H1 (cell line): ENCODE measurements at regions not wholly inside any gene's neighbourhood (a gene's known extent, or its start where the extent isn't known, plus 50 kb on each side); places are given as distances from the start of the nearest gene placed in this dataset.

Source experiments
- CTCF ChIA-PET: fragments of 300-600 bp; sonication (Branson Sonifier 250); formaldehyde crosslinking; loops from one replicate; lab custom pipeline; 2021; ENCODE audit not compliant: partially characterized antibody; lab: Charles Lee
- POLR2A ChIA-PET: fragments of 300-600 bp; sonication (Branson Sonifier 250); formaldehyde crosslinking; loops from one replicate; lab custom pipeline; 2021; ENCODE audit warnings: inconsistent platforms; ENCODE audit not compliant: partially characterized antibody; lab: Charles Lee
- DNase-seq, 2 experiments: peaks; one replicate each; pipeline versions ENCODE4 v3.0.0 to v3.0.0-alpha.2; 2010 to 2022; ENCODE audit warnings: low spot score in 2 of 2, low read depth in 1 of 2, mixed read lengths in 1 of 2
- FAIRE-seq: peaks from 2 replicates; lab custom pipeline; 2011; peaks lifted over from hg19 to GRCh38; lab: Jason Lieb, UNC
- H2AFZ ChIP-seq: 2 replicates; pipeline ENCODE4 v1.8.1; 2012; ENCODE audit warnings: low read length, inconsistent platforms
- H2AK5ac ChIP-seq: 2 replicates; pipeline ENCODE4 v1.6.1; 2013; ENCODE audit warnings: low read depth, low read length
- H2BK120ac ChIP-seq: replicated peaks from 2 replicates; pipeline ENCODE3; 2013; ENCODE audit warnings: low read depth, low read length, inconsistent platforms
- H2BK12ac ChIP-seq: 2 replicates; pipeline ENCODE4 v1.6.1; 2013; ENCODE audit warnings: low read depth, low read length
- H2BK15ac ChIP-seq: 2 replicates; pipeline ENCODE4 v1.6.1; 2013; ENCODE audit warnings: low read length
- H2BK20ac ChIP-seq: 2 replicates; pipeline ENCODE4 v1.6.1; 2013; ENCODE audit warnings: low read length
- H2BK5ac ChIP-seq: 2 replicates; pipeline ENCODE4 v1.6.1; 2013; ENCODE audit warnings: low read depth, low read length
- H3K14ac ChIP-seq: 2 replicates; pipeline ENCODE4 v1.6.1; 2013; ENCODE audit warnings: inconsistent platforms; ENCODE audit not compliant: insufficient read length
- H3K18ac ChIP-seq: 2 replicates; pipeline ENCODE4 v1.6.1; 2013; ENCODE audit warnings: low read length; ENCODE audit errors: extremely low read depth
- H3K23ac ChIP-seq: 2 replicates; pipeline ENCODE4 v1.6.1; 2013; ENCODE audit warnings: inconsistent platforms; ENCODE audit not compliant: insufficient read length
- H3K23me2 ChIP-seq: 2 replicates; pipeline ENCODE4 v1.6.1; 2013; ENCODE audit warnings: low read depth, low read length
- H3K27ac ChIP-seq: 2 replicates; pipeline ENCODE4 v1.6.1; 2011; ENCODE audit warnings: low read depth, low read length, inconsistent platforms
- H3K27me3 ChIP-seq, 4 experiments: replicated peaks in 1 of 4; 1 replicate in 1 of 4; 2 replicates in 3 of 4; pipeline versions ENCODE4 v1.6.1 to v1.8.1; 2011 to 2013; ENCODE audit warnings: low read length in 3 of 4, mild to moderate bottlenecking in 3 of 4, inconsistent platforms in 2 of 4, mixed read lengths in 2 of 4, moderate library complexity in 1 of 4; ENCODE audit not compliant: control insufficient read depth in 3 of 4, insufficient read depth in 3 of 4; ENCODE audit errors: extremely low read depth in 1 of 4
- H3K36me3 ChIP-seq, 4 experiments: 2 replicates each; pipeline versions ENCODE4 v1.6.1 to v1.8.1; 2011 to 2013; ENCODE audit warnings: mild to moderate bottlenecking in 4 of 4, low read length in 3 of 4, moderate library complexity in 2 of 4, control low read depth in 1 of 4, inconsistent platforms in 1 of 4; ENCODE audit not compliant: insufficient read depth in 4 of 4, control insufficient read depth in 2 of 4
- H3K4ac ChIP-seq: replicated peaks from 2 replicates; pipeline ENCODE3; 2013; ENCODE audit warnings: low read length, low read depth, mixed read lengths, inconsistent platforms; ENCODE audit not compliant: insufficient read length
- H3K4me1 ChIP-seq, 4 experiments: replicated peaks in 1 of 4; 1 replicate in 1 of 4; 2 replicates in 3 of 4; pipeline versions ENCODE4 v1.6.1 to v1.8.1; 2011 to 2013; ENCODE audit warnings: low read length in 3 of 4, inconsistent platforms in 2 of 4, mixed read lengths in 1 of 4; ENCODE audit not compliant: insufficient read depth in 4 of 4, control insufficient read depth in 3 of 4
- H3K4me2 ChIP-seq, 2 experiments: 2 replicates each; pipeline versions ENCODE4 v1.6.1 to v1.8.1; 2011 to 2013; ENCODE audit warnings: low read depth in 2 of 2, low read length in 2 of 2, control low read depth in 1 of 2, inconsistent platforms in 1 of 2, mild to moderate bottlenecking in 1 of 2; ENCODE audit not compliant: insufficient read depth in 1 of 2
- H3K4me3 ChIP-seq, 4 experiments: fragments of 200-600, 300-600 bp in 1 of 4; sonication (generic), shearing (Covaris generic), sonication (Bioruptor Twin) in 1 of 4; 2 replicates each; pipeline versions ENCODE4 v1.5.1 to v1.8.1; 2011 to 2016; ENCODE audit warnings: low read length in 4 of 4, low read depth in 3 of 4, control low read depth in 2 of 4, inconsistent platforms in 2 of 4, mild to moderate bottlenecking in 2 of 4, mixed read lengths in 1 of 4, moderate library complexity in 1 of 4; ENCODE audit not compliant: insufficient read depth in 2 of 4; ENCODE audit errors: extremely low read depth in 1 of 4
- H3K56ac ChIP-seq: replicated peaks from 2 replicates; pipeline ENCODE3; 2013; ENCODE audit warnings: low read depth, mild to moderate bottlenecking, mixed read lengths, low read length, inconsistent platforms; ENCODE audit not compliant: insufficient read length
- H3K79me1 ChIP-seq: 2 replicates; pipeline ENCODE4 v1.6.1; 2013; ENCODE audit warnings: low read depth, low read length, control low read depth
- H3K79me2 ChIP-seq, 2 experiments: 2 replicates each; pipeline versions ENCODE4 v1.6.1 to v1.8.1; 2012 to 2013; ENCODE audit warnings: low read length in 2 of 2, mild to moderate bottlenecking in 2 of 2, inconsistent platforms in 1 of 2; ENCODE audit not compliant: insufficient read depth in 2 of 2, control insufficient read depth in 1 of 2
- H3K9ac ChIP-seq, 4 experiments: replicated peaks in 1 of 4; 1 replicate in 1 of 4; 2 replicates in 3 of 4; pipeline versions ENCODE4 v1.6.1 to v1.8.1; 2011 to 2013; ENCODE audit warnings: low read depth in 3 of 4, low read length in 3 of 4, control low read depth in 2 of 4, mild to moderate bottlenecking in 2 of 4, moderate library complexity in 2 of 4, inconsistent platforms in 1 of 4; ENCODE audit errors: extremely low read depth in 1 of 4
- H3K9me3 ChIP-seq, 2 experiments: 2 replicates each; pipeline versions ENCODE4 v1.6.1 to v1.8.1; 2012 to 2013; ENCODE audit warnings: mild to moderate bottlenecking in 2 of 2, moderate library complexity in 2 of 2, control low read depth in 1 of 2, inconsistent platforms in 1 of 2, low read depth in 1 of 2, low read length in 1 of 2, mixed read lengths in 1 of 2; ENCODE audit not compliant: insufficient read depth in 2 of 2
- H4K20me1 ChIP-seq, 2 experiments: replicated peaks in 1 of 2; 2 replicates each; pipeline versions ENCODE3 to v1.8.1; 2011 to 2013; ENCODE audit warnings: inconsistent platforms in 2 of 2, low read length in 2 of 2, mild to moderate bottlenecking in 1 of 2; ENCODE audit not compliant: insufficient read depth in 2 of 2, control insufficient read depth in 1 of 2
- H4K5ac ChIP-seq: 2 replicates; pipeline ENCODE4 v1.6.1; 2013; ENCODE audit warnings: low read length, low read depth, mixed read lengths, inconsistent platforms; ENCODE audit not compliant: insufficient read length
- H4K8ac ChIP-seq: 2 replicates; pipeline ENCODE4 v1.8.0; 2013; ENCODE audit warnings: mild to moderate bottlenecking, moderate library complexity, low read length, inconsistent platforms; ENCODE audit not compliant: insufficient read depth; ENCODE audit errors: extremely low read depth
- H4K91ac ChIP-seq: replicated peaks from 2 replicates; pipeline ENCODE3; 2013; ENCODE audit warnings: low read length, mixed read lengths, inconsistent platforms; ENCODE audit not compliant: insufficient read length
- CBX5 ChIP-seq: fragments of 300-800, 300-1000 bp; sonication (generic); IDR thresholded peaks from 2 replicates; pipeline ENCODE4 v1.7.1; 2016; ENCODE audit warnings: antibody characterized with exemption, low read length, low read depth
- CEBPB ChIP-seq: IDR thresholded peaks from 2 replicates; pipeline ENCODE4 v1.6.1; 2012; ENCODE audit warnings: low read depth, low read length
- CTBP2 ChIP-seq: IDR thresholded peaks from 2 replicates; pipeline ENCODE4 v1.7.0; 2011; ENCODE audit warnings: borderline replicate concordance, mild to moderate bottlenecking, moderate library complexity, mixed read lengths, low read length; ENCODE audit not compliant: insufficient read depth, insufficient read length
- GABPA ChIP-seq: IDR thresholded peaks from 2 replicates; pipeline ENCODE4 v1.6.1; 2011; ENCODE audit warnings: mild to moderate bottlenecking, low read length, moderate library complexity, borderline replicate concordance; ENCODE audit not compliant: insufficient read depth
- GTF2F1 ChIP-seq: IDR thresholded peaks from 2 replicates; pipeline ENCODE4 v1.6.1; 2012; ENCODE audit warnings: low read depth, low read length, improper control_type of control experiment, borderline replicate concordance
- KDM1A ChIP-seq: fragments of 200-600, 300-600 bp; sonication (generic); IDR thresholded peaks from 2 replicates; pipeline ENCODE4 v1.7.1; 2016; ENCODE audit warnings: mild to moderate bottlenecking, low read length, borderline replicate concordance
- RFX5 ChIP-seq: IDR thresholded peaks from 2 replicates; pipeline ENCODE4 v1.6.1; 2011; ENCODE audit warnings: low read depth, low read length, improper control_type of control experiment, borderline replicate concordance
- TBP ChIP-seq: IDR thresholded peaks from 2 replicates; pipeline ENCODE4 v1.6.1; 2011; ENCODE audit warnings: low read depth, low read length, improper control_type of control experiment
- TCF12 ChIP-seq: IDR thresholded peaks from 2 replicates; pipeline ENCODE4 v1.6.1; 2011; ENCODE audit warnings: low read depth, mild to moderate bottlenecking, low read length
- WGBS, 2 experiments: shearing (Covaris generic) in 1 of 2; methylation state at CpG; one replicate each; pipeline versions ENCODE4 v1.1.6 to v1.1.7; 2013 to 2015; ENCODE audit warnings: low lambda C conversion rate in 2 of 2, mixed read lengths in 2 of 2, inconsistent platforms in 1 of 2, low coverage in 1 of 2, missing lambda C conversion rate in 1 of 2; ENCODE audit not compliant: insufficient replicate concordance in 2 of 2, insufficient coverage in 1 of 2, insufficient read length in 1 of 2; ENCODE audit errors: extremely low coverage in 1 of 2, missing lambda C conversion rate in 1 of 2; 5-methylcytosine and 5-hydroxymethylcytosine counted together

- H2BK20ac ChIP-seq = no peak overlapping the region
- no peak overlapping the region for H3K4ac ChIP-seq
- no peak overlapping the region for H3K14ac ChIP-seq
- no peak overlapping the region for H4K8ac ChIP-seq
- H3K79me1 ChIP-seq = no peaks in the 10 kb centered on the region
- no peak overlapping the region for H2BK120ac ChIP-seq
- no peaks in the 10 kb centered on the region for H3K4me1 ChIP-seq
- no peaks in the 10 kb centered on the region for H3K9me3 ChIP-seq
- no peak for TF ChIP-seq CEBPB
- no peak for TF ChIP-seq TCF12
- TF ChIP-seq KDM1A = no peak
- no peak for TF ChIP-seq CBX5
- no peak for TF ChIP-seq GABPA
- no peak for TF ChIP-seq CTBP2
- no peak for TF ChIP-seq RFX5
- no peak for TF ChIP-seq TBP
- TF ChIP-seq GTF2F1 = no peak
- H3K79me2 ChIP-seq = no peaks in the 10 kb centered on the region
- H2BK15ac ChIP-seq = no peak overlapping the region
- no peak overlapping the region for H3K27ac ChIP-seq
- no peak overlapping the region for H3K18ac ChIP-seq
- H3K9ac ChIP-seq = no peak overlapping the region
- no peak overlapping the region for H4K91ac ChIP-seq
- H3K56ac ChIP-seq = no peak overlapping the region
- H3K23me2 ChIP-seq = no peaks in the 10 kb centered on the region
- H2AFZ ChIP-seq = no peak overlapping the region
- H4K20me1 ChIP-seq = no peaks in the 10 kb centered on the region
- H3K4me3 ChIP-seq = no peak overlapping the region
- DNase-seq (no peak), FAIRE-seq (no peak)
- H2BK12ac ChIP-seq = no peak overlapping the region
- CTCF ChIA-PET = no interaction called here
- H3K4me2 ChIP-seq = no peak overlapping the region
- H2AK5ac ChIP-seq = no peak overlapping the region
- H3K36me3 ChIP-seq = no peaks in the 10 kb centered on the region
- H4K5ac ChIP-seq = no peak overlapping the region
- H3K27me3 ChIP-seq = no peaks in the 10 kb centered on the region
- POLR2A ChIA-PET = no interaction called here
- no peak overlapping the region for H3K23ac ChIP-seq
- H2BK5ac ChIP-seq = no peak overlapping the region
- WGBS, 2 experiments = 92% methylated on average over 3 of the region's 3 CpGs; no CpG with 5 or more reads in 1 of the 2 experiments
Measured at GRCh38 chr5:167147879-167148278, 1143.6 kb upstream of the WWC1 start.
